ENCODE measurements at regions not wholly inside any gene's neighbourhood (a gene's known extent, or its start where the extent isn't known, plus 50 kb on each side); places are given as distances from the start of the nearest gene placed in this dataset.

DNA sequence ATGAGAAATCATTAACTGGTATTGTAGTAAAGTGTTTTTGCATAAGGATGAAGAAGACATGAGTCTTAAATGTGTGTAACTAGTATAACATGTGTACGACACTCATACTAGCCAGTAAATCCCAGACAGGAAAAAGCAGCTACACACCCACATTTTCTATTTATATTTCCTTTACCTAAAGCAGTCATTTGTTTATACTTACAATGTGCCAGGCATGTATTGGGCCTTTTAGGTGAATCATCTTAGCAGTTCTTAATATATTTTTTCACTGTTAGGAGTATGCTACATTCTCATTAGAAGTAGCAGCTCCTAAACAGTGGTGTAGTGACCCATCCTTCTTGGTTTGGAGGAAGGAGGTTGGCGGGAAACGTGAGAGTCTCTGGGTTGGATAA, 55.8 kb upstream of the TMC1 start:
- H3K36me3 ChIP-seq (replicated peaks in 1 of 2; ENCODE audit: control insufficient read depth in 1 of 2, insufficient read depth in 2 of 2, low read length in 1 of 2): no peaks in the 10 kb centered on the region
- H3K79me2 ChIP-seq (ENCODE audit: insufficient read depth): no peaks in the 10 kb centered on the region
- no peak overlapping the region for H3K4me2 ChIP-seq
- no peak overlapping the region for H3K4me3 ChIP-seq (ENCODE audit: low read depth in 2 of 2, low read length in 1 of 2)
- no peak for DNase-seq
- no peaks in the 10 kb centered on the region for H4K20me1 ChIP-seq (ENCODE audit: insufficient read depth)
- CTCF ChIA-PET: interaction anchor here (0.6 kb wide), 1 partner anchor 147 kb away, joined by 3 read pairs; no protein-coding TSS in a partner anchor
- TF ChIP-seq FOSL2 (IDR thresholded peaks at IDR 0.05; ENCODE audit: borderline replicate concordance, low read depth) (no peak), EP300 (IDR thresholded peaks at IDR 0.05; ENCODE audit: borderline replicate concordance in 1 of 2, low read depth in 1 of 2, low read length in 1 of 2) (no peak), GABPA (IDR thresholded peaks at IDR 0.05; ENCODE audit: low read depth) (no peak), CHD2 (IDR thresholded peaks at IDR 0.05; ENCODE audit: low read length, partially characterized antibody) (no peak), TAF1 (IDR thresholded peaks at IDR 0.05; ENCODE audit: borderline replicate concordance, low read depth, low read length) (no peak), FOXM1 (IDR thresholded peaks at IDR 0.05; ENCODE audit: low read depth) (no peak), TEAD4 (IDR thresholded peaks at IDR 0.05; ENCODE audit: borderline replicate concordance, insufficient read depth) (no peak), POLR2AphosphoS5 (IDR thresholded peaks at IDR 0.05; ENCODE audit: low read depth, low read length) (no peak)
- TF ChIP-seq, protein P1, sequence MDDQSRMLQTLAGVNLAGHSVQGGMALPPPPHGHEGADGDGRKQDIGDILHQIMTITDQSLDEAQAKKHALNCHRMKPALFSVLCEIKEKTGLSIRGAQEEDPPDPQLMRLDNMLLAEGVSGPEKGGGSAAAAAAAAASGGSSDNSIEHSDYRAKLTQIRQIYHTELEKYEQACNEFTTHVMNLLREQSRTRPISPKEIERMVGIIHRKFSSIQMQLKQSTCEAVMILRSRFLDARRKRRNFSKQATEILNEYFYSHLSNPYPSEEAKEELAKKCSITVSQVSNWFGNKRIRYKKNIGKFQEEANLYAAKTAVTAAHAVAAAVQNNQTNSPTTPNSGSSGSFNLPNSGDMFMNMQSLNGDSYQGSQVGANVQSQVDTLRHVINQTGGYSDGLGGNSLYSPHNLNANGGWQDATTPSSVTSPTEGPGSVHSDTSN (IDR thresholded peaks at IDR 0.05): no peak
- TF ChIP-seq, protein P2, sequence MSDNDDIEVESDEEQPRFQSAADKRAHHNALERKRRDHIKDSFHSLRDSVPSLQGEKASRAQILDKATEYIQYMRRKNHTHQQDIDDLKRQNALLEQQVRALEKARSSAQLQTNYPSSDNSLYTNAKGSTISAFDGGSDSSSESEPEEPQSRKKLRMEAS (IDR thresholded peaks at IDR 0.05; ENCODE audit: low read depth): no peak
- TF ChIP-seq, protein P3, sequence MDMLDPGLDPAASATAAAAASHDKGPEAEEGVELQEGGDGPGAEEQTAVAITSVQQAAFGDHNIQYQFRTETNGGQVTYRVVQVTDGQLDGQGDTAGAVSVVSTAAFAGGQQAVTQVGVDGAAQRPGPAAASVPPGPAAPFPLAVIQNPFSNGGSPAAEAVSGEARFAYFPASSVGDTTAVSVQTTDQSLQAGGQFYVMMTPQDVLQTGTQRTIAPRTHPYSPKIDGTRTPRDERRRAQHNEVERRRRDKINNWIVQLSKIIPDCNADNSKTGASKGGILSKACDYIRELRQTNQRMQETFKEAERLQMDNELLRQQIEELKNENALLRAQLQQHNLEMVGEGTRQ (IDR thresholded peaks at IDR 0.05; ENCODE audit: borderline replicate concordance, low read depth, low read length): no peak
- TF ChIP-seq, protein P4, sequence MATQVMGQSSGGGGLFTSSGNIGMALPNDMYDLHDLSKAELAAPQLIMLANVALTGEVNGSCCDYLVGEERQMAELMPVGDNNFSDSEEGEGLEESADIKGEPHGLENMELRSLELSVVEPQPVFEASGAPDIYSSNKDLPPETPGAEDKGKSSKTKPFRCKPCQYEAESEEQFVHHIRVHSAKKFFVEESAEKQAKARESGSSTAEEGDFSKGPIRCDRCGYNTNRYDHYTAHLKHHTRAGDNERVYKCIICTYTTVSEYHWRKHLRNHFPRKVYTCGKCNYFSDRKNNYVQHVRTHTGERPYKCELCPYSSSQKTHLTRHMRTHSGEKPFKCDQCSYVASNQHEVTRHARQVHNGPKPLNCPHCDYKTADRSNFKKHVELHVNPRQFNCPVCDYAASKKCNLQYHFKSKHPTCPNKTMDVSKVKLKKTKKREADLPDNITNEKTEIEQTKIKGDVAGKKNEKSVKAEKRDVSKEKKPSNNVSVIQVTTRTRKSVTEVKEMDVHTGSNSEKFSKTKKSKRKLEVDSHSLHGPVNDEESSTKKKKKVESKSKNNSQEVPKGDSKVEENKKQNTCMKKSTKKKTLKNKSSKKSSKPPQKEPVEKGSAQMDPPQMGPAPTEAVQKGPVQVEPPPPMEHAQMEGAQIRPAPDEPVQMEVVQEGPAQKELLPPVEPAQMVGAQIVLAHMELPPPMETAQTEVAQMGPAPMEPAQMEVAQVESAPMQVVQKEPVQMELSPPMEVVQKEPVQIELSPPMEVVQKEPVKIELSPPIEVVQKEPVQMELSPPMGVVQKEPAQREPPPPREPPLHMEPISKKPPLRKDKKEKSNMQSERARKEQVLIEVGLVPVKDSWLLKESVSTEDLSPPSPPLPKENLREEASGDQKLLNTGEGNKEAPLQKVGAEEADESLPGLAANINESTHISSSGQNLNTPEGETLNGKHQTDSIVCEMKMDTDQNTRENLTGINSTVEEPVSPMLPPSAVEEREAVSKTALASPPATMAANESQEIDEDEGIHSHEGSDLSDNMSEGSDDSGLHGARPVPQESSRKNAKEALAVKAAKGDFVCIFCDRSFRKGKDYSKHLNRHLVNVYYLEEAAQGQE (IDR thresholded peaks at IDR 0.05; ENCODE audit: low read depth, low read length): no peak
- TF ChIP-seq, protein P5, sequence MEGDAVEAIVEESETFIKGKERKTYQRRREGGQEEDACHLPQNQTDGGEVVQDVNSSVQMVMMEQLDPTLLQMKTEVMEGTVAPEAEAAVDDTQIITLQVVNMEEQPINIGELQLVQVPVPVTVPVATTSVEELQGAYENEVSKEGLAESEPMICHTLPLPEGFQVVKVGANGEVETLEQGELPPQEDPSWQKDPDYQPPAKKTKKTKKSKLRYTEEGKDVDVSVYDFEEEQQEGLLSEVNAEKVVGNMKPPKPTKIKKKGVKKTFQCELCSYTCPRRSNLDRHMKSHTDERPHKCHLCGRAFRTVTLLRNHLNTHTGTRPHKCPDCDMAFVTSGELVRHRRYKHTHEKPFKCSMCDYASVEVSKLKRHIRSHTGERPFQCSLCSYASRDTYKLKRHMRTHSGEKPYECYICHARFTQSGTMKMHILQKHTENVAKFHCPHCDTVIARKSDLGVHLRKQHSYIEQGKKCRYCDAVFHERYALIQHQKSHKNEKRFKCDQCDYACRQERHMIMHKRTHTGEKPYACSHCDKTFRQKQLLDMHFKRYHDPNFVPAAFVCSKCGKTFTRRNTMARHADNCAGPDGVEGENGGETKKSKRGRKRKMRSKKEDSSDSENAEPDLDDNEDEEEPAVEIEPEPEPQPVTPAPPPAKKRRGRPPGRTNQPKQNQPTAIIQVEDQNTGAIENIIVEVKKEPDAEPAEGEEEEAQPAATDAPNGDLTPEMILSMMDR (IDR thresholded peaks at IDR 0.05): no peak
- H2AFZ ChIP-seq (ENCODE audit: low read depth): peak overlapping the region; percentile 78
- WGBS (ENCODE audit: low lambda C conversion rate): 43% methylated on average over 3 of the region's 3 CpGs
- peak overlapping the region in 1 of 2 experiments; percentile 28; a peak in 1 of 4 replicates for H3K27ac ChIP-seq (ENCODE audit: low read depth in 2 of 2, low read length in 1 of 2)
- peaks cover 13% of the 10 kb centered on the region for H3F3A ChIP-seq (replicated peaks; ENCODE audit: insufficient read depth)
- POLR2A ChIA-PET: no interaction called here
- no peaks in the 10 kb centered on the region for H3K4me1 ChIP-seq (ENCODE audit: control insufficient read depth in 1 of 2, insufficient read depth in 2 of 2, low read depth in 1 of 2, low read length in 1 of 2)
- H3K27me3 ChIP-seq (ENCODE audit: insufficient read depth): no peaks in the 10 kb centered on the region
- H3K9me2 ChIP-seq: no peaks in the 10 kb centered on the region
- H3K9me3 ChIP-seq: no peaks in the 10 kb centered on the region
- no peak overlapping the region for H3K9ac ChIP-seq
